Gastroesophageal sphincter (tissue), 4 donors: ENCODE measurements at regions not wholly inside any gene's neighbourhood (a gene's known extent, or its start where the extent isn't known, plus 50 kb on each side); places are given as distances from the start of the nearest gene placed in this dataset.

Experiments used
- ATAC-seq: fragments of 150-250 bp; one replicate; pipeline ENCODE4 v1.9.1; 2016; ENCODE audit warnings: mild to moderate bottlenecking, moderate library complexity
- H3K27ac ChIP-seq, 4 donors: fragments of 200-600 bp; sonication (generic) in 3 of 4; 1 replicate in 3 of 4; 2 replicates in 1 of 4; pipeline ENCODE4 v1.5.1; 2016 to 2019
- H3K27me3 ChIP-seq: fragments of 200-600 bp; sonication (generic); one replicate; pipeline ENCODE4 v1.5.1; 2019
- H3K36me3 ChIP-seq, 2 donors: fragments of 200-600 bp; sonication (generic); one replicate each; pipeline ENCODE4 v1.5.1; 2019; ENCODE audit warnings: control low read depth in 1 of 2
- H3K4me1 ChIP-seq, 3 donors: fragments of 200-600 bp; sonication (generic); 1 replicate in 2 of 3; 2 replicates in 1 of 3; pipeline ENCODE4 v1.5.1; 2016 to 2019; ENCODE audit warnings: control low read depth in 2 of 3
- H3K4me3 ChIP-seq, 2 donors: fragments of 200-600 bp; sonication (generic); one replicate each; pipeline ENCODE4 v1.5.1; 2019; ENCODE audit warnings: mild to moderate bottlenecking in 1 of 2, moderate library complexity in 1 of 2
- H3K9me3 ChIP-seq, 3 donors: fragments of 200-600 bp; sonication (generic); one replicate each; pipeline ENCODE4 v1.5.1; 2017 to 2019; ENCODE audit warnings: control low read depth in 2 of 3
- CTCF ChIP-seq, 4 experiments: fragments of 200-600 bp in 2 of 4; fragments of 450-650 bp in 2 of 4; sonication (generic) in 1 of 4; IDR thresholded peaks; one replicate each; pipeline ENCODE4 v1.5.1; 2017 to 2019; ENCODE audit warnings: antibody characterized with exemption in 4 of 4, mild to moderate bottlenecking in 2 of 4, moderate library complexity in 2 of 4
- EP300 ChIP-seq: sonication (generic); formaldehyde crosslinking; IDR thresholded peaks from one replicate; pipeline ENCODE4 v1.6.1; 2017; ENCODE audit warnings: antibody characterized with exemption, mild to moderate bottlenecking
- POLR2A ChIP-seq, 2 donors: fragments of 450-650 bp; IDR thresholded peaks; one replicate each; pipeline ENCODE4 v1.6.1; 2017; ENCODE audit warnings: antibody characterized with exemption in 2 of 2, mild to moderate bottlenecking in 2 of 2, moderate library complexity in 1 of 2
- POLR2AphosphoS5 ChIP-seq: sonication (generic); formaldehyde crosslinking; IDR thresholded peaks from one replicate; pipeline ENCODE4 v1.6.1; 2017; ENCODE audit warnings: antibody characterized with exemption
- WGBS, 2 donors: methylation state at CpG; one replicate each; pipeline ENCODE4 v1.1.5; 2018; ENCODE audit warnings: low coverage in 1 of 2; 5-methylcytosine and 5-hydroxymethylcytosine counted together

DNA sequence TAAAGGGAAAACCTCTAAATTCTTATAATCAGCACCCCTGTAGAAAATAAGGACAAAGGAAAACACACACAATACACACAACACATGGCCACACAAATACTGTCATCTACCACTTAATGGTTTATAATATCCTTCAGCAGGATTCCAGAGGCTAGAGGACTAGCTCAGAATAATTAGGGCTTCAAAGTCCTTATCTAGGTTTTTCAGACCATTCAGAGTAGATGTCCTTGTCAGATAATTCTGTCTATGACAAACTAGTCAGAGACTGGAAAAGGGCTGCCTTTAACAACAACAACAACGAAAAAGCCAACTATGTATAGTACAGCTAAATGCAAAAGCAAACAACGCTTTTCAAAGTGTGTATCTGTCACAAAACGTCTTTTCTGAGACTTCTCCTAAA is 456.5 kb upstream of the CNTN5 start:
- ATAC-seq, result no peak
- Histone ChIP-seq H3K9me3 (no peaks in the 10 kb centered on the region), H3K4me3 (no peak overlapping the region), H3K27ac (no peak overlapping the region), H3K27me3 (no peaks in the 10 kb centered on the region), H3K36me3 (no peaks in the 10 kb centered on the region), H3K4me1 (no peaks in the 10 kb centered on the region)
- WGBS, 2 donors, result 52 to 82% methylated on average over 3 of the region's 3 CpGs
- TF ChIP-seq POLR2A (IDR thresholded peaks at IDR 0.05) (no peak), POLR2AphosphoS5 (no peak), EP300 (no peak), CTCF (IDR thresholded peaks at IDR 0.05) (no peak)

DNA sequence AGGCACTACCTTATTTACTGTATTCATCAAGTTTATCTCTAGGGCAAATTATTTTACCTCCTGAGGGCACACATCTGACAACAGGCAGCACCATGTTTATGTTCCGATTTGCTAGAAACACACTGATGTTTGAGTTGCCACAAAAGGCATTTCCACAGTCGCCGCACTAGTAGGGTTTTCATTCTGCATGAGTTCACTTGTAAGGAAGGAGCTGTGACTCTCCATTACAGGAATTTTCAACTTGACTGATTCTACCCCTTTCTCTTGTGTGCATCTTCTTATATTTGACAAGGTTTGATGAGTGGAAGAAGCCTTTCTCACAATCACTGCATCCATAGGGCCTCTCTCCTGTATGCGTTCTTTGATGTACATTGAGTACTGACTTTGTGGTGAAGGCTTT is 455.9 kb upstream of the CNTN5 start:
- Histone ChIP-seq H3K27me3 (no peaks in the 10 kb centered on the region), H3K4me1 (no peaks in the 10 kb centered on the region), H3K4me3 (no peak overlapping the region), H3K36me3 (no peaks in the 10 kb centered on the region), H3K9me3 (no peaks in the 10 kb centered on the region), H3K27ac (no peak overlapping the region)
- no peak for ATAC-seq
- TF ChIP-seq CTCF (IDR thresholded peaks at IDR 0.05) (no peak), POLR2AphosphoS5 (no peak), POLR2A (IDR thresholded peaks at IDR 0.05) (no peak), EP300 (no peak)
- 92 to 93% methylated on average over 4 of the region's 4 CpGs for WGBS, 2 donors

GRCh38 chr11:98565311-98565710 is 455.4 kb upstream of the CNTN5 start:
- WGBS, 2 donors, result 74 to 80% methylated on average over 5 of the region's 5 CpGs
- H3K9me3 ChIP-seq, result no peaks in the 10 kb centered on the region
- no peak for TF ChIP-seq POLR2A (IDR thresholded peaks at IDR 0.05)
- TF ChIP-seq EP300, result no peak
- no peak for TF ChIP-seq POLR2AphosphoS5
- TF ChIP-seq CTCF (IDR thresholded peaks at IDR 0.05), result no peak
- no peak overlapping the region for H3K27ac ChIP-seq
- H3K4me3 ChIP-seq, result no peak overlapping the region
- no peaks in the 10 kb centered on the region for H3K27me3 ChIP-seq
- ATAC-seq, result no peak
- H3K4me1 ChIP-seq, result no peaks in the 10 kb centered on the region
- no peaks in the 10 kb centered on the region for H3K36me3 ChIP-seq

DNA sequence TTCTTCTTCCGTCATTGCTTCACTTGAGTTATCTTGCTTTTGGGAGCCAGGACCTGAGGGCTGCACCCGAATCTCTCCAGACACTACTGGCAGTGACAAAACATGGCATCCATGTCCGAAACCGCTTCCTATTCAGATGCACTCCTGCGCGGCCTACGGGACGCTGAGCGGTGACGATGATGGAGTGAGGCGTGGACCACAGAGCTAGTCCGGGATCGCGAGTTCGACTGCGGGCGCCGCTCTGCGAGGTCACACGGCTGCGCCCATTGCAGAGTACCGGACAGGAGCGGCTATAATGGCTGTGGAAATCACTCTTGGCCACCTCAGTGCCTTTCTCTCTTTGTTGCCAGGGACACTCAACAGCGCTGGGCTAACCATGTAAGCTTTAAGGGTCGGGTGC is 453.8 kb upstream of the CNTN5 start:
- Histone ChIP-seq H3K4me1 (no peaks in the 10 kb centered on the region), H3K9me3 (no peaks in the 10 kb centered on the region), H3K36me3 (no peaks in the 10 kb centered on the region), H3K27me3 (no peaks in the 10 kb centered on the region), H3K27ac (no peak overlapping the region), H3K4me3 (no peak overlapping the region)
- TF ChIP-seq CTCF (IDR thresholded peaks at IDR 0.05) (no peak), POLR2AphosphoS5 (no peak), POLR2A (IDR thresholded peaks at IDR 0.05) (no peak), EP300 (no peak)
- 88% methylated on average over 7 of the region's 25 CpGs; no CpG with 5 or more reads in 1 of the 2 donors for WGBS, 2 donors
- ATAC-seq, result no peak

- Histone ChIP-seq H3K4me3 (no peak overlapping the region), H3K36me3 (no peaks in the 10 kb centered on the region), H3K4me1 (no peaks in the 10 kb centered on the region), H3K27ac (no peak overlapping the region), H3K27me3 (no peaks in the 10 kb centered on the region), H3K9me3 (no peaks in the 10 kb centered on the region)
- WGBS, 2 donors, result 7 to 27% methylated on average over 2 of the region's 2 CpGs
- ATAC-seq, result no peak
- TF ChIP-seq EP300 (no peak), POLR2A (IDR thresholded peaks at IDR 0.05) (no peak), POLR2AphosphoS5 (no peak), CTCF (IDR thresholded peaks at IDR 0.05) (no peak)
Observed at GRCh38 chr11:98568013-98568412, 452.7 kb upstream of the CNTN5 start.
